GM12891 (cell line): ENCODE measurements at regions not wholly inside any gene's neighbourhood (a gene's known extent, or its start where the extent isn't known, plus 50 kb on each side); places are given as distances from the start of the nearest gene placed in this dataset.

Experiments
- POLR2A ChIP-seq: IDR thresholded peaks from 2 replicates; pipeline ENCODE4 v1.6.1; 2011; ENCODE audit warnings: low read depth, low read length, control low read depth
- POLR2AphosphoS5 ChIP-seq: IDR thresholded peaks from 2 replicates; pipeline ENCODE4 v1.6.1; 2011; ENCODE audit warnings: low read depth, low read length, control low read depth
- SPI1 ChIP-seq: IDR thresholded peaks from 2 replicates; pipeline ENCODE4 v1.6.1; 2011; ENCODE audit warnings: low read depth, low read length, control low read depth
- TAF1 ChIP-seq: IDR thresholded peaks from 2 replicates; pipeline ENCODE4 v1.6.1; 2011; ENCODE audit warnings: low read depth, low read length, control low read depth

DNA sequence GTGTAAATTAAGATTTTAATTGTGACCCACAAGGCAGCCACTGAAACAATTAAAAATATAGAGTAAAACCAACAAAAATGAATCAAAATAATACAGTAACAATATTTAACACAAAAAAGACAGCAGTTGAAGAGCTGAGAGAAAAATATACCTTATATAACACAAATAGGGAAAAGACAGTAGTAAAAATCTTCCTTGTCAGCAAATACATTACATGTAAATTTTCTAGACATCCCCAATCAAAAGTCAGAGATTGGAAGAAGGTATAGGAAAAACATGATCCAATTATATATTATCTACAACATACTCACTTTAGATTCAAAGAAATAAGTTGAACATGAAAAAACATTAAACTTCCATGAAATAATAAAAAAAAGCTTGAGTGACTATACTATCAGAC, 330.8 kb downstream of the UBE2NL start:
- no peak for TF ChIP-seq POLR2AphosphoS5
- TF ChIP-seq POLR2A = no peak
- no peak for TF ChIP-seq SPI1
- no peak for TF ChIP-seq TAF1
